GM23248 (cell line): ENCODE measurements at regions not wholly inside any gene's neighbourhood (a gene's known extent, or its start where the extent isn't known, plus 50 kb on each side); places are given as distances from the start of the nearest gene placed in this dataset.

Source experiments
- EZH2 ChIP-seq: fragments of 200-600 bp; sonication (generic); IDR thresholded peaks from 2 replicates; pipeline ENCODE4 v1.6.1; 2018; ENCODE audit warnings: antibody characterized with exemption, mild to moderate bottlenecking; ENCODE audit not compliant: insufficient read depth, poor library complexity, severe bottlenecking
- EZH2phosphoT487 ChIP-seq: fragments of 200-600 bp; sonication (generic); IDR thresholded peaks from 2 replicates; pipeline ENCODE4 v1.6.1; 2018; ENCODE audit warnings: antibody characterized with exemption, moderate library complexity, mild to moderate bottlenecking, low read depth; ENCODE audit not compliant: insufficient read depth

DNA sequence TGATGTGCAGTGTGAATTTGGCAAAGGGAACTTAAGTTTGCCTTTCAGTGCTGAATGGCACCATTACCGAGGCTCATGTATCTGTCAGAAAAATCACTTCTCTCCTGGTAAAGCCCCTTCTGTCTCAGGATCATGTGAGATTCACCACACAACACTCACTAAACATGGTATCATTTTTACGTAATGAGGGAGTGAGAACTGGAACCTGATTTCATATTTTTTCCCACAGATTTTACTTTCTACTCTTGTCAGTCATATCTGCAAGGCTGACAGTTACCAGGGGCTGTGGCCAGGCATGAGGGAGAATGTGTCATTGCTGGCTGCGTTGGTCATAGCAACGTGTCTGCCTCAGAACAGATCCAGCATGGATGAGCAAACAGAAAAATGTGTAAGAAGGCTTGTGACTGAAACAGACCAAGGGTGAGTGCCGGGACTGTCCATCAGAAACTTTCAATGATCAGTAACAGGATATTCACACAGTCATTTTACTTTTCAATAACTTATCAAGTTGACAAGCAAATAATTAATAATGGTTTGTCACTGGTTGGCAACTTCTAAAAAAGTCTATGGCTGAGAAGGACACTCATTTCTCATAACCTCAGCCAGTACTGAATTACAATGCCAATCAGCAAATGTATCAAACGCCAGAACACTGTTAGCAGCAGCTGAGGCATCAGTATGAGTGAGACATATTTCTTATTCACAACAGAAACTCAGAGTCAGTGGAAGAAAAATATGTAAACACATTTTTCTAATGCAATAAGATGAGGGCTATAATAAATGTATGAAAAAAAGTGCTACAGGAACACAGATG, 100.5 kb downstream of the CDC42EP3 start:
- TF ChIP-seq EZH2phosphoT487 (no peak), EZH2 (no peak)
